T47D (cell line): ENCODE measurements at regions not wholly inside any gene's neighbourhood (a gene's known extent, or its start where the extent isn't known, plus 50 kb on each side); places are given as distances from the start of the nearest gene placed in this dataset.
A peak's percentile ranks its signal among the peaks of the same experiment; 100 is the strongest.

Experiments used
- DNase-seq, 2 experiments: peaks; one replicate each; pipeline versions ENCODE4 v3.0.0 to v3.0.0-alpha.2; 2011 to 2012; ENCODE audit warnings: low read depth in 1 of 2, low spot score in 1 of 2
- JUND ChIP-seq: IDR thresholded peaks from 2 replicates; pipeline ENCODE4 v1.6.1; 2012; ENCODE audit warnings: low read depth
- in situ Hi-C: cut with HindIII; loops from 2 replicates; pipeline ENCODE4 v1.10.0; 2016; ENCODE audit warnings: low sequenced_read_pairs, low pct_unique_long_range_greater_than_20kb

DNA sequence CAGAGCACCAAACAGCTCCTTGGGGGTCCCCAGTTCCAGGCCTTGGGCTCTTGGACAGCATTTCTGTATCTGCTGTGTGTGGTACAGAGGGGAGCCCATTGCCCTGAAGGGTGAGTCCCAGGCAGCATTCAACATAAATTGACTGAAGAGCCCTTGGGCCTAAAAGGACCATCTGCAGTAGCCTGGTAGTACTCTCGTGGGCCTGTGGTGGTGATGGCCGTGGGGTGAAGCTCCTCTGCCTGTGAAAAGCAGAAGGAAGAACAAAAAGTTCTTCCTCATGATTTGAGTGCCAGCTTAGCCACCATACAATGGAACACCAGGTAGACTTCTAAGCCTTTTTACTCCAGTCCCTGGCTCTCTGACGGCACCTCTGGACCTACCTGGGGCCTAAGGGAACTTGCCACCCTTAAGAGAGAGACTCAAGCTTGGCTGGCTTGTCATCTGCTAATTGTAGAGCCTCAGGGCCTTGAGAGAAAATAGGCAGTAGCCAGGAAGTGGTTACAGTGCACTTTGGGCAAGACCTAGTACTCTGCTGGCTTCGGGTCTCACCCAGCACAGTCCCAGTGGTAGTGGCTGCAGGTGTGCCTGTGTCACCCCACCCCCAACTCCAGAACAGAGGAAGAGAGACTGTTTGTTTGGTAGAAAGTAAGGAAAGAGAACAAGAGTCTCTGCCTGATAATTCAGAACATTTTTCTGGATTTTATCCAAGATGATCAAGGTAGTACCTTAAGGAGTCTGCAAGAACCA is 84.6 kb upstream of the CERS6 start:
- no peak for DNase-seq
- in situ Hi-C loops, result no loop called here
- TF ChIP-seq JUND, result no peak

DNA sequence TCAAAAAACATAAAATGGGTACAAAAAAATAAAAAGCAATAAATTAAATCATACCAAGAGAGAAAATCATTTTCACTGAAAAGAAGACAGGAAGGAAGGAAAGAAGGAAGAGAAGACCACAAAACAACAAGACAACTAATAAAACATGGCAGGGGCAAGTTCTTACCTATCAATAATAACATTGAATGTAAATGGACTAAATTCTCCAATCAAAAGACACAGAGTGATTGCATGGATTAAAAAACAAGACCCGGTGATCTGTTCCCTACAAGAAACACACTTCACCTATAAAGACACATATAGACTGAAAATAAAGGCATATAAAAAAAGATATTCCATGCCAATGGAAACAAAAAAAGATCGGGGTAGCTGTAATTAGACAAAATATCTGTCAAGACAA is 82.6 kb upstream of the CERS6 start:
- in situ Hi-C loops, result no loop called here
- no peak for DNase-seq
- no peak for TF ChIP-seq JUND

DNA sequence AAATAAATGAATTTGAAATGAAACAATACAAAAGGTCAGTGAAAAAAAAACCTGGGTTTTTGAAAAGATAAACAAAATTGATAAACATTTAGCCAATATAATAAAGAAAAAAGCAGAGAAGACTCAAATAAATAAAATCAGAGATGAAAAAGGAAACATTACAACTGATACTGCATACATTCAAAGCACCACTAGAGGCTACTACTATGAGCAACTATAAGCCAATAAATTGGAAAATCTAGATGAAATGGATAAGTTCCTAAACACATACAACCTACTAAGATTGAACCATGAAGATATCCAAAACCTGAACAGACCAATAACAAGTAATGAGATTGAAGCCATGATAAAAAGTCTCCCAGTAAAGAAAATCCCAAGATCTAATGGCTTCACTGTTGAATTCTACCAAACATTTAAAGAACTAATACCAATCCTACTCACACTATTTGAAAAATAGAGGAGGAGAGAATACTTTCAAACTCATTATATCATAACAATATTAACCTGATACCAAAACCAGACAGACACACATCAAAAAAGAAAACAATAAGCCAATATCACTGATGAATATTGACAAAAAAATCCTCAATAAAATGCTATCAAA is 80.8 kb upstream of the CERS6 start:
- in situ Hi-C loops, result no loop called here
- peak in 1 of 2 experiments; percentile 8 for DNase-seq

DNA sequence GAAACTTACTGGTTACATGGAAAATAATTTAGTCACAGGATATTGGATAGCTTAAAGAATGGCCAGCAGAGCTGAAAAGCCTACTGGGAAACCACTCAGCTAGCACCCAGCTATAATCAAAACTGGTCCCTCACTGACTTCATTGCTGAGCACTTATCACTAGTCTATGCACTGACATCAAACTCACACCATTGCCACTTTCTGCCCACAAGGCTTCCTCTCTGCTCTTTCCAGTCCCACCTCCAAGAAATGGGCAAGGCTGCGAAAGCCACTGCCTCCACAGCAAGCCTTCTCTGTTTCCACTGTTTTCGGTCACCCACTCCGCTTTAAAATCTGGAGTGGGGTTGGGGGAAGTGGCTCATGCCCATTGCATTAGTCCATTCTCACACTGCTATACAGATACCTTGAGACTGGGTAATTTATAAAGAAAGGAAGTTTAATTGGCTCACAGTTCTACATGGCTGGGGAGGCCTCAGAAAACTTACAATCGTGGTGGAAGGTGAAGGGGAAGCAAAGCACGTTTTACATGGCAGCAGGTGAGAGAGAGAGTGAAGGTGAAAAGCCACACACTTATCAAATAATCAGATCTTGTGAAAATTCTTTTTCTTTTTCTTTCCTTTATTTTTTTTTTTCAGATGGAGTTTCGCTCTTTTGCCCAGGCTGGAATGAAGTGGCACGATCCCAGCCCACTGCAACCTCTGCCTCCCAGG is 77.0 kb upstream of the CERS6 start:
- in situ Hi-C loops, result no loop called here
- DNase-seq, result no peak
- no peak for TF ChIP-seq JUND

More for the DNA sequence above, 80.8 kb upstream of the CERS6 start:
- no peak for TF ChIP-seq JUND

DNA sequence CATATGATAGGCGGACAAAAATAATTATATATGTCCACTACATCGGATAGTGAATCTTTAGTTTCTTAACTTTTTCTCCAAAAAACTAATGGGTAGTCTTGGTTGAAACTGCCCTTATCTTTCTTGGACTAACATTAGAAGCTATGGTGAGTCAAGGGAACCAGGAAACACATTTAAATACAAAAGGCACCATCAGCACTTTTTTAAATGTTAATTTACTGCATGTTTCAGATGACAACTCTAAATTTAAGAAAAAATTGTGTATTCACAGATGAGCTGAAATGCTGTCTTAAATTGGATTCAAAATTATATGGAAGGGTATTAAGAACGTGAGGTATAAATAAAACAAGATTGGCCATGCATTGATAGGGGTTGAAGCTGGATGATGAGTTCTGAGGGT is 75.6 kb upstream of the CERS6 start:
- no peak for DNase-seq
- in situ Hi-C loops, result no loop called here
- TF ChIP-seq JUND, result no peak

DNA sequence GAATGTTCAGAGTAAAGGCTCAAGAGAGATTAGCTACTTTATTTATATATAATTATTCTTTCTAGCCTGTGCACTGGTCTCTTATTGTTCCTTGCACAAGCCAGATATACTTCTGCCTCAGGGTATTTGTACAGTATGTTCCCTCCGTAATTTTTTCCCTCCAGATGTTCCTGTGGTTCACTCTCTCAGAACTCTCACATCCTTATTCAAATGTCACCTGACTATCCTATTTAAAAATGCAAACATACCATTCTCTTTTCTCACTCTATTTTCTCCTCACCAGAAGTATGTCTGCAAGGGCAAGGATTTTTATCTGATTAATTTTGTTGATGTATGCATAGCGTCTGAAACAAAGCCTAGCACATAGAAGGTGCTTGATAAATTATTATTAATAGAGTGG is 64.0 kb upstream of the CERS6 start:
- in situ Hi-C loops, result no loop called here
- peak in 1 of 2 experiments; percentile 6 for DNase-seq
- TF ChIP-seq JUND, result no peak

DNA sequence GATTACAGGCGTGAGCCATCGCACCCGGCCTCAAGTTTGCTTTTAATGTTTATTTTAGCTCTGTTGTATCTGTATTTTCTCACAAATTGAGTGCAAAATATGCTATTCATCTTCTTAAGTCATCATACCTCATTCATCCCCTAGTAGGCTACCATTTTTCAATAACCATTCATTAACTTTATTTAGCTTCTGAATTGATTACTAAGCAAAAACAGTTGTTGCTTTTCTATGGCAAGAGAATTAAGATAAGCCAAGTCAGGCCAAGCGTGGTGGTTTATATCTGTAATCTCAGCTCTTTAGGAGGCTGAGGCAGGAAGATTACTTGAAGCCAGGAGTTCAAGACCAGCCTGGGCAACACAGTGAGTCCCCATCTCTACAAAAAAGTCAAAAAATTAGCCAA is 63.3 kb upstream of the CERS6 start:
- DNase-seq, result no peak
- no peak for TF ChIP-seq JUND
- in situ Hi-C loops, result no loop called here

DNA sequence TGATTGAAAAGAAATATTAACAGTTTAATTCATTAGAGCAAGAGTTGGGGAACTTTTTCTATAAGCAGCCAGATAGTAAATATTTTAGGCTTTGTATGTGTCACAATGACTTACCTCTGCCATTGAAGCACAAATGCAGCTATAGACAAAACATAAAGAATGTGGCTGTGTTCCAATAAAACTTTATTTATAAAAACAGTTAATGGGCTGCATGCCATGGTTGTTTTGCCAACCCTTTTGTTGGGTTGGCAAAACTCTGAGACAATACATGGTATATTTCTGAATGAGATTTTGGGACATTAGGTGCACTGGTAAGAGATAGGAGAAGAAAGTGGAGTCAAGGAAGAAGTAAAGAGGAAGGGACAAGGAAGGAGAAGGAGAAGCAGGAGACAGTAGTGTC is 61.8 kb upstream of the CERS6 start:
- TF ChIP-seq JUND, result no peak
- no peak for DNase-seq
- in situ Hi-C loops, result no loop called here

DNA sequence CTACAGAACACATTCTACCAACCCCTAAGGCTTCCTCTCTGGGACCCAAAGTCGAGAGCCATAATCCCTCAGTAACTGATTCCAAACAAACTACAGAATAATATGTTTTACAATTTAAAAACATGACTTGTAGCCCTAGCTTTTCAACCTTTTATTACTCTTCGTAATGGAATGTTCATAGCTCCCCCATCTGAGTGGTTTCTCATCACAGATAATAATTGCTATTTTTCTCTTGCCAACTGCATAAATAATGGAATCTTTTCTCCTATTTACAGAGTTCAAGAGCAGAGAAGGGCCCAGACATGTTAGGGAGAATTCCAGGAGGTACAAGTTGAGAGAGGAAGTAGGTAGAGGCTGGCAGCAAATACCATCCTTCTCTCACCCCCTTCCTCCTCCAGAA is 59.9 kb upstream of the CERS6 start:
- in situ Hi-C loops, result no loop called here
- DNase-seq, result no peak
- TF ChIP-seq JUND, result no peak

DNA sequence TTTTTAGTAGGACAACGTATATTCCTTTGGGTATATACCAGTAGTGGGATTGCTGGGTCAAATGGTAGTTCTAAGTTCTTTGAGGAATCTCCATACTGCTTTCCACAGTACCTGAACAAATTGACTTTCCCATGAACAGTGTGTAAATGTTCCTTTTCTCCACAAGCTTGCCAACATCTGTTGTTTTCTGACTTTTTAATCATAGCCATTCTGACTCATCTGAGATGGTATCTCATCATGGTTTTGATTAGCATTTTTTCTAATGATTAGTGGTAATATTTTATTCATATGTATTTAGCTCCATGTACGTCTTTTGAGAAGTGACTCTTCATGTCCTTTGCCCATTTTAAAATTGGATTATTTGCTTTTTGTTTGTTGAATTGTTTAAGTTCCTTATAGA is 58.4 kb upstream of the CERS6 start:
- no peak for DNase-seq
- in situ Hi-C loops, result no loop called here
- no peak for TF ChIP-seq JUND

DNA sequence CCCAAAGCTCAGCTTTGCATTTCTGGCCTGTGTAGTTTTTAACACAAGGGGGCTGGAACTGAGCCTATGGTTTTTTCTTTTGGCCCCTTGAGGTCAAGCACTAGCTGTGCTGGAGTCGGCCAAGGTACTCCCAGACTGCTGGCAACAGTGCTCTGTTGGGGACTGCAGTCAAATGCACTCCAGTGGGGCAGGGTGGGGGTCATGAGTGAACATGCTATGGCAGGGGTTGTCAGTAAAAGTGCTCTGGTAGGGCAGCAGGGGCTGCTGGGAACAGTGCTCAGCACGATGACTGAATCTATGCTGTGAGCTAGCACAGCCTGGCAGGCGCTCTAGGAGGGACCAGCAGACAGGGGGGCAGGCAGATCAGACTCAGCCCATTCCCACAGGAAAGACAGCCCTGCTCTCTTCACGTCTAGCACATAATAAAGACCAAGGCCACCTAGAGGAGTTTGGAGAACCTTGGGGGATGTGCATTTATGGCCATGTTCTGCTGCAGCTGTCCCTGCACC is 55.0 kb upstream of the CERS6 start:
- no peak for DNase-seq
- no peak for TF ChIP-seq JUND
- in situ Hi-C loops, result no loop called here

DNA sequence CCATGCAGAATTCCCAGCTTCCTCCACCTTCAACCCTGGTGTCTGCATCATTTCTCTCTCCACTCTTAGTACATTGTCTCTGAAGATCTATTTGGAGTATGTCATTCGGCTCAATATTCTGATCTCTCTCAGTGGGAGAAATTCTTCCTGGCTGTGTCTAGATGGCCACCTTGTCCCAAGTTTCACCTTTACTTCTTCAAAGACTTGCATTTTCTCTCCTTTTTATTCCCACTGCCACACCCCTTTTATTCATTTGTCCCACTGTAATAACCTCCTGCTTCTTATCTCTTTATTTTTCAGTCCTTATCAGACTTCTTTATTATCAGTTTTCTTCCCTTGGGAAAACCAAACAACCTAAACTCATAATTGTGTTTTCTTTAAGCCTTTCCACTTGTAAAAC is 54.3 kb upstream of the CERS6 start:
- TF ChIP-seq JUND, result no peak
- DNase-seq, result no peak
- in situ Hi-C loops, result no loop called here

DNA sequence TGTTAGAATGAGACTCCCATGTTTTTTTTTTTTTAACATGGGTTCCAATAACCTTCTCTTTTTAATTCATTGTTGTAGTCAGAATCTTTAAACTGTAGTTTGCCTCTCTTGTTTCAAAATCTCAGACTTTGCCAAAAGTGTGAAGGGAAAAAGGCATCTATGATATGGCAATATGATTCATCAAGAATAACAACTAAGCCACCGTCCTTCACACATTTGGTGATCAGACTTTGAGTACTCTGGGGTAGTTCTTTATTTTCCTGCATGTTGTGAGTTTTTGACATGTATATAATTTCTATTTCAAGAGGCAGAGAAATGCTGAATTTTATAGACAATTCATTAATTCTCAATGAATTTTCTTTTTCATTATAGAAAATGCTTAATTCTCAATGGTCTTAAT is 53.5 kb upstream of the CERS6 start:
- no peak for DNase-seq
- TF ChIP-seq JUND, result no peak
- in situ Hi-C loops, result no loop called here
